NCI-H524 treated with DMSO at 0.1 percent for 48 hours (cell line): ENCODE measurements at regions not wholly inside any gene's neighbourhood (a gene's known extent, or its start where the extent isn't known, plus 50 kb on each side); places are given as distances from the start of the nearest gene placed in this dataset.
"Not testable (repeated sequence)": the region's sequence is repeated elsewhere in the genome, so short reads cannot be mapped to it uniquely, and the experiment has no call there.

Experiments used
- DNase-seq: peaks from one replicate; lab custom pipeline; 2025; lab: John Stamatoyannopoulos, UW

DNA sequence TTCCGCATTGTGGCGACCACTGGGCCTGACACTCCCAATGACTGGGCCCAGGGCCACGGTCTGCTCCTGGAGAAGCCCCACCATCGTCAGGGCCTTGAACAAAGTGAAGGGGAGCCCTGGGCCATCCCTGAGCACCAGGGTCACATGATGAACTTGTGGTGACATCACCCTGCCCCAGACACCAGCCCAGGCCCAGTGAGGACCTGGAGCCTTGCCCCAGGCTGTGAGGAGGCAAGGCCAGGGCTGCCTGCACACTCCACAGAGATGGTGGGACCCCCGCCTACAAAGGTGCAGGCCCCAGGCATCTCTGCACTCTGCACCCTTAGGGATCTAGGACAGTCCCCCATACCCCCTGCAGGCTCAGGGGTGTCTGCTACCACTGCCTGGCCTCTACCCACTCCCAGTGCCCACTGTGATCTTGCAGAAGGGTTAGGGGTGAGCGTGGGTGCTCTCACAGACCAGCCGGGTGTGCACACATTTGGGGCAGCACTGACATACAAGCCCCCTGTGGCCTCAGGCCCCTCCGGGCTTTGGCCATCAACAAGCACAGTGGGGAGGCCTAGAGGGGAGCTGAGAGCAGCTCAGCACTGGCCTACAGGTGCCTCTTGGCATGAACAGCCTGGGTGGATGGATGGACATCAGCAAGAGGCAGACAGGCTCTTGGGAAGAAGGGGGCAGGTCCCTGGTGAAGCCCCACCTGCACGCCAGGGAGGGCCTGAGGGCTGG lies 624.0 kb upstream of the LRRTM4 start:
- no peak for DNase-seq

DNA sequence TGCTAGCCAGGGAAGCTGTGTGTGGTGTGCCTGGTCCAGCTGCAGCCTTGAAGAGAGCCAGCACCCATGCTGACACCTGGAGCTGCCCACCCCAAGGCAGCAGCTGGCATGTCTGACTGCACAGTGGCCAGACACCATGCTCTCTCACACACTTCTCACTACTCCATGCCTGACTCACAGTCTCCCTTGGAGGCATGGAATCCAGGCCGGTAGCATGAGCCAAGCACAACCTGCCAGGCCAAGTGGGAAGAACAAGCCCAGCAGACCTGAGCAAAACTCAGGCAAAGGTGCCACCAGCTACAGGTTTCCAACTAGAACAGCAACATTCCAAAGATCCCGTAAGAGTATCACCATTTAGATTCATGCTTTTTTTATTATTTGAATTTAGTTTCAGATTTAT lies 625.3 kb upstream of the LRRTM4 start:
- no peak for DNase-seq

DNA sequence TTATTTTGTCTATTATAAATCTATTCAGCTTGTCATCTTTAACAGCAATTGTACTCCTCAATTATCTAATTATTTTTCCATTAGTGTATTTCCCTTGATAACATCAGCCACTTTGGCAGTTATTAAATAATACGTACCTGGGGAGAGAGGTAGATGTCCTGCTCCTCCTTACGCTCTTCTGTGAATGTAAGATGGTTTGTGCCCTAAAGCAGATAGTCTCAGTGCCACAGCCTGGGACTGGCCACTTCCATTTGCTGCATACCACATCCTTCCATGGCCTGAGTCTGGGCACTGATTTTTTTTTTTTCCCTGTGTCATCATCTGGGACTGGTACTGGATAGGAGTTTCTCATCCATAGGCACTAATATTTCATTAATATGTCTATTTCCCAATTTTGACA lies 632.4 kb upstream of the LRRTM4 start:
- DNase-seq, result peak; percentile 8

DNA sequence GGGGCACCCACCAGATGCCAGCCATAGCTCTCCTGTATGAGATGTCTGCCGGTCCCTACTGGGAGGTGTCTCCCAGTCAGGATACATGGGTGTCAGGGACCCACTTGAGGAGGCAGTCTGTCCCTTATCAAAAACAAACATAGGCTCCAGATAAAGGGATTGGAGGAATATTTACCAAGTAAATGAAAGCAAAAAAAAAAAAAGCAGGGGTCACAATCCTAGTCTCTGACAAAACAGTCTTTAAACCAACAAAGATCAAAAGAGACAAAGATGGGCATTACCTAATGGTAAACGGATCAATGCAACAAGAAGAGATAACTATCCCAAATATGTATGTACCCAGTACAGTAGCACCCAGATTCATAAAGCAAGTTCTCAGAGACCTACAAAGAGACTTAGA lies 640.0 kb upstream of the LRRTM4 start:
- DNase-seq, result no peak

DNA sequence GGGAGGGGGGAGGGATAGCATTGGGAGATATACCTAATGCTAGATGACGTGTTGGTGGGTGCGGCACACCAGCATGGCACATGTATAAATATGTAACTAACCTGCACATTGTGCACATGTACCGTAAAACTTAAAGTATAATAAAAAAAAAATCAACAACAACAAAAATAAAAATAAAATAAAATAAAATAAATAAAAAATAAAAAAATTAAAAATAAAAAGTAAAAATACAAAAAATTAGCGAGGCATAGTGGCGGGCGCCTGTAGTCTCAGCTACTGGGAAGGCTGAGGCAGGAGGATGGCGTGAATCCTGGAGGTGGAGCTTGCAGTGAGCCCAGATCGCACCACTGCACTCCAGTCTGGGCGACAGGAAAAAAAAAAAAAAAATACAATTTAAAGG lies 650.0 kb upstream of the LRRTM4 start:
- not testable (repeated sequence) for DNase-seq

DNA sequence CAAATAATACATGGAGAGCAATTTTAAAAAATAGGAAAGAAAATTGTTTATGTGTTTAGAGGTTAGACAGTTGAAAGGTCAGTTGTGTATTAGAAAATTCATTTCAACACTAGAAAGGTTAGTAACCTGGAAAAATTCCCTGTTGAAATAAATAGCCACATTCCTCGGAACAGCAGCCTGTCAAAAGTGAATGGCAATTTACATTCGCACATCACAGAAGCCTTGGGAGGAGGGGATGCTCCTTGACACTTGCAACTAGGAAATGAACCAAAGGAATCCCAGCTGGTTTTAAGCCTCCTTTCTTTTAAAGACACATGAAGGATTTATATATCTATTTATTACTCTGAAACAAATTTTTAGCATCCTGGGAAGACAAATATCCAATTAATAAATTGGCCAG lies 653.5 kb upstream of the LRRTM4 start:
- no peak for DNase-seq

DNA sequence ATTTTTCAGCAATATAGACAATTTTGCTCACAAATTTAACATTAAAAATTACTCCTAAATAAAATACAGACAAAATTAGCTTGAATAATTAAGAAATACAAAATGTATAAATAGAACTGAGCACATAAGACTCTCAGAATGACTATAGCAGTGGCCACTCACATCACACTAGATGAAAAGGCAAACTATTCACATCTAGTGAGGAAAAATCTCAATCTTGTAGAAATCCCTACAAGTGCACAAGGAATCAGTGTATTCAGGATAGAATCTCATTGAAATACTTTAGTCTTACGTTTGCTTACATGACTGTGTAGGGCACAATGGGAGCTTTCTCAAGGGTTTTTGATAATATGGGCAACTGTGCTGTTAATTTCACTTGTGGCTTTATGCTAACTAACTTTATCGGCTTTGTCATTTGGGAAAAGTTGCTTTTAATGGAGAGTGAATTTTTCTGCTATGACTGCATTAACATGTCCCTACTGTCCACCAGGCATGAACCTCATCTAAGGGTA lies 678.9 kb upstream of the LRRTM4 start:
- DNase-seq, result no peak

DNA sequence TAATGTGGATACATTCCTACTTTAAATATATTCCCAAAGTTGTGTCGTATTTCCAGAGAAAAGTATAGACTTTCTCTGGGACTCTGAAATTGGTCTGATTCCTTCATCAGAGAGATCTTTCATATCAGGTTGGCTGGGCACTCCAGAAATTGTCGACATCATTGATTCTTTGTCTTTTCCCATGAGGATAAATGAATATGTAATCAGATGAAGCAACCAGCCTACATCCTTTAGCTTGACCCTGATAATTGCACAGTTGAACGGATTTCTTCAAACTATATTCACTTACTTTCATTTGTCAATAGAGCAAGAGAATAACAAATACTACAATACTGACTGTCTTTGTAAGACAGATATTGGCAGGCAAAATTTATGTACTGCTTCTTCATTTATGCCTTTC lies 680.2 kb upstream of the LRRTM4 start:
- DNase-seq, result no peak

DNA sequence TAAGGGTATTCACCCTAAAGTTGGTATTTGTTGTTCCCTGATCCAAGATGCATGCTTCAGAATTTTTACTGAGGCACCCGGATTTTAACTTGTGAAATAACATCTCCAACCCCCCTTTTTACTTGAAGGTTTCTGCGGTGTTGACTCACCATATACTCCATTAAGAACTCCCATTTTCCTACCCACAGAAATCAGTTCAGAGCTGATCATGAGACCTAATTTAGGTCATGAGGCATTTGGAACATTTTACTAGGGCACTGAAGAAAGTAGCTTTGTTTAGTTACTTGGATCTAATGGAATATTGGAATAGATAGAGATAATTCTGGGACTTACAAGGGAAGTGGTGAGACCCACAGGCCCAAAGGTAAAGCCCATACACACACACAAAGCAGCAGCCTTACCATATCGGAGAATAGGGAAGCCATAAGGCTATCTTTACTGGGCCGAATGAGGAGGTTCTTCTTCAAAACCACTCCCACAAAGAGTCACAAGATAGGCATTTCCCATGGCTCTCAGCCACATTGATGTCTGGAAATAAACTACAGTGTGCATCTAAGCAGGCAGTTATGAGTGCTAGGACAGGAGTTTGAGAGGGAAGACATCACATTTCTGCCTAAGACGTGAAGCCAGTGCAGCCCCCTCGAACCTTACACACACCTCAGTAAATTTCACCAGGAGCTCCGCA lies 681.0 kb upstream of the LRRTM4 start:
- DNase-seq, result no peak

DNA sequence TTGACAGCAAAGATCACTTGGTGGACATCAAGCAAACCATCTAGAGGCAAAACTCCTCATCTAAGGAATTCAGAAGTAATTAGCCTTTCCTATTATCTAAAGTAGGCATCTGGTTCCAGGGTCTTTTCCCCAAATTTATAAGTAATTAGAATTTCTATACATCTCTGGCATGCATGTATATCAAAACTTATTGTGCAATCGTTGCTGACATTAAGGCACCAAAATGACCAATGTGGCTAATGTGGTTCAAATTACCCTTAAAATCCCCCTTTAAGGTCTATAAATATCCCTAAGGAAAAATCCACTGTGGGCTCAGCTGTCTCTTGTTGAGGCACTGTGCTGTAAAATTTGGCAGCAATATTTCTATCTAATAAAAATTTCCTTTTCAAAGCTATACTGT lies 695.9 kb upstream of the LRRTM4 start:
- DNase-seq, result no peak

DNA sequence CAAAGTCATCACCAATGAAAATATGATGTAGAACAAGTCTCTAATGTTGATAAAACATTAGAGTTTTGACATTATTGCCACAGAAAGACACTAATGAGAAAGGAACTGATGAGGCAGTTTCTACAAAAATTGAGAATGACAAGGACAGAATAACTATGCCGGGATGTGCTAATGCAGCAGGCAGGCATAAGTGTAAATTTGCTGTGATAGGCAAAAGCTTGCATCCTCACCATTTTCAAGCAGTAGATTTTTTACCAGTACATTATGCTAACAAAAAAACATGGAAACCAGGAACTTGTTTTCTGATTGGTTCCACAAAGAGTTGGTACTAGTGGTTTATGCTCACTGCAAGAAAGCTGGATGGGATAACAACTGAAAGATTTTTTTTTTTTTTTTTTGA lies 715.5 kb upstream of the LRRTM4 start:
- DNase-seq, result no peak

DNA sequence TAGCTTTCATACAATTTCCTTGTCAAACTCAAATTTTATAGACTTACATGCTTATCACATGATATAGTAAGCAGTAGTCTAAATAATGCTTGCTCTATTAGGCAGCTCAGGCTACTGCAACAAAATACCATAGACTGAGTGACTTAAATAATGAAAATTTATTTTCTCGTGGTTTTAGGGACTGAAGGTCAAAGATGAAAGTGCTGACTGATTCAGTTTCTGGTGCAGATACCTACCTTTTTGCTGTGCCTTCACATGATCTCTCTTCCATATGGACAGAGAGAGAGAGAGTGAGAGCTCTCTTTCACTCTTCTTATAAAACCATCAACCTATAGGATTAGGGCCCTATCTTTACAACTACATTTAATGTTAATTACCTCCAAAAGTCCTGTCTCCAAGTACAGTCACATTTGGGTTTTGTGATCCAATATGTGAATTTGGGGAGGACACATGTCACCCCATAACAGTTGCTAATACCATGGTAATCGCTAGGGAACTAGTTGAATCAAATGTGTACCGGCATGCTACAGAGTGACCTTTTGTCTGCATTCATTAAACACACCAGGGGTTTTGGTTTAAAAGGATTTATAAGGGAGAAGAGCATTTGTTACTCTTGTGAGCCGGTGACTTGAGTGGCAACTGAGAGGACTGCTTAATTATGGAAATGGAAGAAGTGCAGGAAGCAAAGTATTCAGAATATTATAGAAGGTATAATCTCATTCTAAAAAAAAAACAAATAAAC lies 723.4 kb upstream of the LRRTM4 start:
- no peak for DNase-seq

DNA sequence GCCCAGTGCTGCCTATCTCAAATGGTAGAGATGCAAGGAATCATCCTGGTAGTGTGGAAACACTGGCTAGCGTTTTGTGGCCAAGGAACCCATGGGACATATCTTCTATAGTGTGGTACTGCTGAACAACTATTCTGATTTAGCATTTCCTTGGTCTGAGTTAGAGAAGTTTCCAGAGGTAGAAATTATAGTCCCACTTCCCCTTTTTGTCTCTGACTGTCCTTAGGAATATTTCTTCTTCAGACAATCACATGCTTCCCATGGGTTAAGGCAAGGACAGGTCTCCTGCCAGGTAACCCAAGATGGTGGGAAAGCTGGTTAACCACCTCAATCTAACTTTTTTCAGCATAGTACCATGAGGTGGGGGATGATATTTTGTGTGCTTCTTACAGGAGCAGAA lies 729.5 kb upstream of the LRRTM4 start:
- no peak for DNase-seq

DNA sequence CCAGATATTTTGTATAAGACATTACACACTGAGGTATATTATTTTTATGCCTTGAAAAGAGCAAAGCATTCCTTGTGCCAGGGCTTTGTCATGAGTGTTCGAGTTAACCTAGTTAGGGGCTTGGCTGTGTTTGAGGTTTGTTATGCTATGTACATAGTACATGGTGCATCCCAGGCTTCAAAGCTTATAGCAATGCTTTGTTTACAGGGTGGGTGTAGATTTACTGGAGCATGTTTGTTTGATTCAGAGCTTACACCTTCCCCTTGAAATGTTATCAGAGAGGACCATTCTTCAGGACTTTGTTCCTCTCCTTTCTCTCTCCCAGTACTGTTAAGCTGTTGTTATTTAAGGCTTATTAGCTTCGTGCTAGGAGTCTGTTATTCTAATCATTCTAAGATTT lies 738.7 kb upstream of the LRRTM4 start:
- no peak for DNase-seq

DNA sequence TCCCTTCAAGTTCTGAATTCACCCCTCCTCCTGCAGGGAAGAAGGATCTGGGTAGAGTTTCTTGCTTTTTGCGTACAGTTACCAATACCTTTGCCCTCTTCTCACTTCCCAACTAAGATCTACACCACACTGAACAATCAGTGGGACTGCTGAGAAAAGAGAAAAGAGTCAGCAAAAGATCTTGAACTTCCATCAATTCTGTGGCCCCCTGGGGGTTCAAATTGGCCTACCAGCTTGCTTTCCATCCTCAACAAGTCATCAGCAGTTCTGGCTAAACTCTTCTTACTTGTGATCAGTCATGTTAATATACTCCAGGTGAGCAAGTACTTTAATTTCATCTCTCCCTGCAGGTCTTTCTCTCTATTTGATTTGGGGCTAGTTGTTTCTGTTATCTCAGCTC lies 739.3 kb upstream of the LRRTM4 start:
- no peak for DNase-seq

DNA sequence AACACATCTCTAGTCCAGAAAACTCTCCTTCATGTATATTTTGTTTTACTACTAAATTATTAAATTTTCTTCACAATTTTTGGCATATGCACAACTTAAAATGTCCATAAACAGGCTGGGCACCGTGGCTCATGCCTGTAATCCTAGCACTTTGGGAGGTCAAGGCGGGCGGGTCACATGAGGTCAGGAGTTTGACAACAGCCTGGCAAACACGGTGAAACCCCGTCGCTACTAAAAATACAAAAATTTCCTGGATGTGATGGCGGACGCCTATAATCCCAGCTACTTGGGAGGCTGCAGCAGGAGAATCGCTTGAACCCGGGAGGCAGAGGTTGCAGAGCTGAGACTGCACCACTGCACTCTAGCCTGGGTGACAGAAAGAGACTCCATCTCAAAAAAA lies 739.9 kb upstream of the LRRTM4 start:
- DNase-seq, result not testable (repeated sequence)

DNA sequence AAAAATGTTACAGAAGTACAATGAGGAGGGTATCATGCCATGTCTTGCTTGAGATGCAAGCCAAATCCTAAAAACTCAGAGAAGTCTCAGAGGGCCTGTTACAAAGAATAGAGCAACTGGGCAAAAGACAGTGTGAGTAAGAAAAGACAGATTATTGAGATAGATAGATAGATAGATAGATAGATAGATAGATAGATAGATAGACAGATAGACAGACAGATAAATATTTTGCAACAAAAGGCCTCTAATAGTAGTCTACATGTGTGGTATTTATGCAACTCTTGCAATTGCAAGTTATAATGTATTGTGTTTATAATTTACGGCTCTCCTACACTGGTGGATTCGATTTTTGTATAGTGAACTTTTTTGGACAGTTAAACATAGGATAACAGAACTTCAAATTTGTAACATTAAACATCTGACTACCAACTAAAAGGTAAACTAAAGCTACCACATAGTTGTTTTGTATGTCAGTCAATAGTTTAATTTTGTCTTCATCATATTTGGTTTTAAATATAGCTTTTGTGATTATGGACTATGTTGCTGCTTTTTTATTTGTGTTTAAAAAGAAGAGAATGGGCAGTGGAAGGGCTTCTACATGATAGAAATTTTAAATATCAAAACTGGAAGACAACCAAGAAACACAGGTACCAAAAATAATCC lies 740.7 kb upstream of the LRRTM4 start:
- no peak for DNase-seq

DNA sequence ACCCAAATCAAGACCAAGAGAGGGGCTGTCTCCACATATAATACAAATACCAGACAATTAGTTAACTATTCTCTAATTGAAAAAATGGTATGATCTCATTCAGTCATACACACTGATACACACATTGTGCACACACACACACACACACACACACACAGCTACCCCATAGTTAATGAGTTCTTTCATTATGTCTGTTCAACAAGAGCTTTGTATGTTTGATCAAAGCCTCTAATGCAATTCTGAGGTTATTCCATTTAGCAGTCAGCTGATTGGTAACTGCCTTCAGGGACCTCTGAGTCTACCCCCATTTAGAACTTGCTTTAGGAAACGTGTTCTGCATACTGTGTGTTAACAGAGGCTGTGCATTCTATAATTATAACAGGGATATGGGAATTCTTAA lies 741.4 kb upstream of the LRRTM4 start:
- DNase-seq, result no peak

DNA sequence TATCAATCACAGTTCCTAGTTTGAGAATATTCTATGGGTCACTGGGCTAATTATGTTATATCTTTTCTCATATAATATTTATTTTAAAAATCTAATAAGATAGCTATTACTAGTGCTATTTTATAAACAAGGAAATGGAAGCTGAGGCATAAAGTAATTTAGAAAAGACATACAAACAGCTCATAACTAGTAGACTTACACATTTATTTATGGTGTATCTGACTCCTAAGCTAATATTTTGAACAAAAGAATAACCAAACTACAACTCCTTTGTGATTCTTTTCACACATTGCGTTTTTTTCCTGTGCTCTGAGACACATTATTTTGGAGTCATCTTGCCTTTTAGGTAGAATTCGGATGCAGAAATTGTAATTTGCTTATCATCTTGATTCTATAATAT lies 742.0 kb upstream of the LRRTM4 start:
- no peak for DNase-seq

DNA sequence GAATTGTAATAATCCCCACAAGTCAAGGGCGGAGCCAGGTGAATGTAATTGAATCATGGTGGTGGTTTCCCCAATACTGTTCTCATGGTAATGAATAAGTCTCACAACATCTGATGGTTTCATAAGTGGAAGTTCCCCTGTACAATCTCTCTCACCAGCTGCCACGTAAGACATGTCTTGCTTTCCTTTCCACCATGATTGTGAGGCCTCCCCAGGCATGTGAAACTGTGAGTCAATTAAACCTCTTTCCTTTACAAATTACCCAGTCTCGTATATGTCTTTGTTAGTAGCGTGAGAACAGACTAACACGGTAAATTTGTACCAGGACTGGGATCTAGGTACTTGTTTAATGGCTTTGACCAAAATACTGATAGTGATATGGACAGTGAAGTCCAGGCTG lies 744.3 kb upstream of the REG3G start:
- no peak for DNase-seq

DNA sequence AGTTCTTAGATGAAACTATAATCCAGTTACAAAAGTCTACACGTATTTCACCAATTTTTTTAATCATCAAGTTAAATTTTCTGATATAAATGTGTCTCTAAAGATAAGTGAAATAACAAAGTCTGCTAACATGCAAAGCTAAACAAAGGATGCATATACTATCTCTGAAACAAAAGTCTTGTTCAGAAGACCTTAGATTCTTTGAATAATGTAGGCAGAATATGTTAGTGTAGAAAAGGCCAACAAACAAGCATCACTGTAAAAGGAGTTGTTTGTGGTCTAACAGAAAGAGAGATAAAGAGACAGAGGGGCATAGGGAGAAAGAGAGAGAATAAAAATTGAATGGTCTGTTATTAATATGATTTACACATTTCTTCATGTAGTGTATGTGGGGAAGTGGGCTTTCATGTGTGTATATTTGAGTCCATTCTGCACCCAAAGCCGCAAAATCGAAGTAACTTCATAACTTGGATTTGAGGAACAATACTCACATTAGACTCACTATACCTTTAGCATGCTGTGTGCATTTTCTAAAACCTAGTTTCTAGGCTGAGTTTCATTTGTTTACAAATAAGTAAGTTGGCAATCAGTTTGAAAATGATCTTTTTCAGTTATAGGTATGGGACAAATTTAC lies 734.8 kb upstream of the REG3G start:
- no peak for DNase-seq

DNA sequence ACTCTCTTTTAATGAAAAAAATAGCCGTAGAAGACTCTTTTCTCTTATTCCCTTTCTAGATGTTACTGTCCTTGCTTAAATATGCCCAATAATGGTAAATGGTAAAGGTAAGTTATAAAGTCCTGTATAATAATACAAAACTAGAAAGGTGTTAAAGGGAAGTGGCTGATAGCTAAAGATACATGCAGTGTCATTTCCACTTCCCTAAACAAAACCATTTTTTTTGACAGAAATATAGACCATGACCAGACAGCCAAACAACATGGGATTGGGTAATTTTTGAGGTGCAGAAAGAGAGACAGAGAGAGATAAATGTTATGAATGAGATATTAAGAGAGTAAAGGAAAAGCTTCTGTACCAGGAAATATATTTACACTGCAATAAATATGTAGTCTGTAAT lies 731.7 kb upstream of the REG3G start:
- no peak for DNase-seq
